GM13976 (cell line): ENCODE measurements at regions not wholly inside any gene's neighbourhood (a gene's known extent, or its start where the extent isn't known, plus 50 kb on each side); places are given as distances from the start of the nearest gene placed in this dataset.

Experiments
- DNase-seq: peaks from one replicate; pipeline ENCODE4 v3.0.0; 2012; ENCODE audit warnings: low spot score
- in situ Hi-C: fragments of 300-500 bp; cut with MboI; formaldehyde crosslinking; loops from one replicate; pipeline ENCODE4 v1.12.0; 2022; ENCODE audit warnings: low sequenced_read_pairs, mixed read lengths, inconsistent platforms; ENCODE audit not compliant: unreplicated experiment
- TF ChIP-seq, protein P1 (sequence below): IDR thresholded peaks from 2 replicates; pipeline ENCODE4 v1.5.1; 2012; ENCODE audit warnings: borderline replicate concordance, mild to moderate bottlenecking; ENCODE audit not compliant: insufficient read depth; ENCODE audit errors: extremely low read depth, missing control alignments, control extremely low read depth

DNA sequence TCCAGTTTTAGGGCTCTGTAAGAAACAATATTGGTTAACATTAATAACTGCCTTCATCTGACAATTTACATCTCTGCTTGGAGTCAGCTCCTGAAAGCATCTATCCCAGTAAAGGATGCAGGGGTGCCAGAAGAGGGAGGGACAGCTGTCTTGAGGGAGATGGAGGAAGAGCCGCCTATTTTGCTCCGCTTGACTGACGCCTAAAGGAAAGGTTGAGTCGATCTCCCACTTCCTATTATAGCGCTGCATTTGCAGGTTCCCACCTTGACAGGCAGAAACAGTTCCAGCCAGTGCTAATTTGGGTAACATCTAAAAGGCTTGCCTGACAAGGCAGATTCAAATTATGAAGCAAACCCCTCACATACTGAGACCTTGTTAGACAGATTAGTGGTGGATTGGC is 374.6 kb downstream of the SPATA31D1 start:
- in situ Hi-C loops: no loop called here
- no peak for DNase-seq
- TF ChIP-seq, protein P1, sequence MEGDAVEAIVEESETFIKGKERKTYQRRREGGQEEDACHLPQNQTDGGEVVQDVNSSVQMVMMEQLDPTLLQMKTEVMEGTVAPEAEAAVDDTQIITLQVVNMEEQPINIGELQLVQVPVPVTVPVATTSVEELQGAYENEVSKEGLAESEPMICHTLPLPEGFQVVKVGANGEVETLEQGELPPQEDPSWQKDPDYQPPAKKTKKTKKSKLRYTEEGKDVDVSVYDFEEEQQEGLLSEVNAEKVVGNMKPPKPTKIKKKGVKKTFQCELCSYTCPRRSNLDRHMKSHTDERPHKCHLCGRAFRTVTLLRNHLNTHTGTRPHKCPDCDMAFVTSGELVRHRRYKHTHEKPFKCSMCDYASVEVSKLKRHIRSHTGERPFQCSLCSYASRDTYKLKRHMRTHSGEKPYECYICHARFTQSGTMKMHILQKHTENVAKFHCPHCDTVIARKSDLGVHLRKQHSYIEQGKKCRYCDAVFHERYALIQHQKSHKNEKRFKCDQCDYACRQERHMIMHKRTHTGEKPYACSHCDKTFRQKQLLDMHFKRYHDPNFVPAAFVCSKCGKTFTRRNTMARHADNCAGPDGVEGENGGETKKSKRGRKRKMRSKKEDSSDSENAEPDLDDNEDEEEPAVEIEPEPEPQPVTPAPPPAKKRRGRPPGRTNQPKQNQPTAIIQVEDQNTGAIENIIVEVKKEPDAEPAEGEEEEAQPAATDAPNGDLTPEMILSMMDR: no peak

GRCh38 chr9:82363682-82364081 is 375.1 kb downstream of the SPATA31D1 start:
- no peak for DNase-seq
- in situ Hi-C loops: no loop called here
- TF ChIP-seq, protein P1: no peak

- TF ChIP-seq, protein P1: no peak
Measured at GRCh38 chr9:82367016-82367415, 378.4 kb downstream of the SPATA31D1 start.

GRCh38 chr9:82367929-82368328 is 379.4 kb downstream of the SPATA31D1 start:
- DNase-seq: no peak
- in situ Hi-C loops: no loop called here
- TF ChIP-seq, protein P1: no peak

More at GRCh38 chr9:82367016-82367415, 378.4 kb downstream of the SPATA31D1 start:
- DNase-seq: no peak
- in situ Hi-C loops: no loop called here

DNA sequence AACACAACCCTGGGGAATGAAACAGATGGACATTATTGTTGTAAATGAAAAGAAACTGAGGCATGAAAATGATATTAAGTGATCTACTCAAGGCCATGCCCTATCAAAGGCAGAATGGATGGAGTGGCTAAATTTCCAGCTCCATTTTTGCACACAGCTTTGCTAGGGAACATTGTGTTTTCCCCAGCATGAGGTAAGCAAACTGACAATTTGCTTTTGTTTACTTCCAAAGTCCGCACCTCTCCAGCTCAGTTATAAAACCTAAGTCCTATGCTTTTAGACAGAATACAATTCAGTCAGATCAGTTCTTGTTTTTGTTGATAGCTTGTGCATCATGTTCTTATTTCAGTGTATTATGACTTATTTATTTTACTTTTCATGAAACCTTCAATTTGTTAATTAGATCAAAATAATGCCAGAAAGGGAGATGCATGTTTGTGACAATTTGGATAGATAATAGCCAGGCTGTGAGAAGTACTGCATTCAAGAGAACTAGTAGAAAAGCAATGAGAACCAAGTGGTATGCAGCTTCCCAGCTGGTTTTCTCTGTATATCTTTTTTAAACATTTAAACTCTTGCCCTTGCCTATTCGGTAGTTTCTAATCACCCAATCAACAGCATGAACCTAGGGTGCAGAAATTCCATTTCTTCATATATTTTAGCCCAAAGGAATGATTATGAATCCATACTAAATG is 380.8 kb downstream of the SPATA31D1 start:
- in situ Hi-C loops: no loop called here
- no peak for DNase-seq
- TF ChIP-seq, protein P1: no peak

DNA sequence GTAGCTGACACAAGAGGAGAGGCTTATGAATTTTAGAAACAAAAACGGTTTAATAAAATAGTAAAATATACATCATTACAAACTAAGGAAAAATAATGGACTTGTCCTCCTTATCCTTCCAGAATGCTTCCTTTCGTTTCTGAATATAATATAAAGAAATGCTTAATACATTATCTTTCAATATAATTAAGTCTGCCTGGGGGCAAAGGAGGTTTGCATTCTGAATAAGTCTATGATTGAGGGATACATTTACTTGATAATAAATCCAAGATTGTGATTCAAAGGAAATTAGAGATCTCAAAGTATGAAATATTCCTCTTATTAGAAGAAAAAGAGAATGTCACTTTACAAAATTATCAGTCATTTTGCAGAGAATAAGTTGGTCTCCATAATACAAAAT is 386.5 kb downstream of the SPATA31D1 start:
- DNase-seq: no peak
- in situ Hi-C loops: no loop called here
- TF ChIP-seq, protein P1: no peak

- no peak for DNase-seq
- in situ Hi-C loops: no loop called here
- TF ChIP-seq, protein P1: no peak
Measured at GRCh38 chr9:82376677-82377232, 388.2 kb downstream of the SPATA31D1 start.
